ENCODE measurements at regions not wholly inside any gene's neighbourhood (a gene's known extent, or its start where the extent isn't known, plus 50 kb on each side); places are given as distances from the start of the nearest gene placed in this dataset.

- no peak for DNase-seq (ENCODE audit: low read depth)
- no peak overlapping the region for H3K4me3 ChIP-seq (ENCODE audit: low read length)
- TF ChIP-seq CTCF (IDR thresholded peaks at IDR 0.05; ENCODE audit: insufficient read depth, low read depth, low read length, missing control alignments) = no peak
Measured at GRCh38 chr15:70438776-70439175, 324.6 kb downstream of the UACA start.

- peak; percentile 90 for DNase-seq (ENCODE audit: low read depth)
- peak; percentile 54 for TF ChIP-seq CTCF (IDR thresholded peaks at IDR 0.05; ENCODE audit: insufficient read depth, low read depth, low read length, missing control alignments)
- H3K4me3 ChIP-seq (ENCODE audit: low read length) = no peak overlapping the region
Measured at GRCh38 chr15:70437882-70438451, 325.4 kb downstream of the UACA start.

- TF ChIP-seq CTCF (IDR thresholded peaks at IDR 0.05; ENCODE audit: insufficient read depth, low read depth, low read length, missing control alignments) = no peak
- H3K4me3 ChIP-seq (ENCODE audit: low read length) = no peak overlapping the region
- DNase-seq (ENCODE audit: low read depth) = no peak
Measured at GRCh38 chr15:70437089-70437488, 326.3 kb downstream of the UACA start.

- no peak overlapping the region for H3K4me3 ChIP-seq (ENCODE audit: low read length)
- TF ChIP-seq CTCF (IDR thresholded peaks at IDR 0.05; ENCODE audit: insufficient read depth, low read depth, low read length, missing control alignments) = no peak
- DNase-seq (ENCODE audit: low read depth) = no peak
Measured at GRCh38 chr15:70436428-70436827, 326.9 kb downstream of the UACA start.

GRCh38 chr15:70435872-70436271 is 327.5 kb downstream of the UACA start:
- no peak for DNase-seq (ENCODE audit: low read depth)
- H3K4me3 ChIP-seq (ENCODE audit: low read length) = no peak overlapping the region
- no peak for TF ChIP-seq CTCF (IDR thresholded peaks at IDR 0.05; ENCODE audit: insufficient read depth, low read depth, low read length, missing control alignments)

- no peak for DNase-seq (ENCODE audit: low read depth)
- no peak for TF ChIP-seq CTCF (IDR thresholded peaks at IDR 0.05; ENCODE audit: insufficient read depth, low read depth, low read length, missing control alignments)
- no peak overlapping the region for H3K4me3 ChIP-seq (ENCODE audit: low read length)
Measured at GRCh38 chr15:70435369-70435768, 328.0 kb downstream of the UACA start.

GRCh38 chr15:70433586-70434324 is 329.6 kb downstream of the UACA start:
- no peak for TF ChIP-seq CTCF (IDR thresholded peaks at IDR 0.05; ENCODE audit: insufficient read depth, low read depth, low read length, missing control alignments)
- H3K4me3 ChIP-seq (ENCODE audit: low read length) = no peak overlapping the region
- no peak for DNase-seq (ENCODE audit: low read depth)

Data from epithelial cell of esophagus (primary cell).